Lower lobe of right lung (tissue), 2 donors: ENCODE measurements at regions not wholly inside any gene's neighbourhood (a gene's known extent, or its start where the extent isn't known, plus 50 kb on each side); places are given as distances from the start of the nearest gene placed in this dataset.

Experiments
- ATAC-seq, 2 donors: fragments of 200-7000 bp; cut with Tn5 transposase; one replicate each; pipeline ENCODE4 v1.9.1; 2020 to 2022; ENCODE audit warnings: mild to moderate bottlenecking in 2 of 2, moderate library complexity in 2 of 2
- DNase-seq: peaks from one replicate; pipeline ENCODE4 v3.0.0-alpha.2; 2020
- H3K27ac ChIP-seq: fragments of 200-600 bp; one replicate; pipeline ENCODE4 v1.8.0; 2022
- H3K27me3 ChIP-seq: fragments of 200-600 bp; one replicate; pipeline ENCODE4 v1.8.0; 2022; ENCODE audit warnings: low read depth
- H3K36me3 ChIP-seq: fragments of 200-600 bp; one replicate; pipeline ENCODE4 v1.8.0; 2022; ENCODE audit warnings: mild to moderate bottlenecking
- H3K4me1 ChIP-seq: fragments of 200-600 bp; one replicate; pipeline ENCODE4 v1.8.0; 2022
- H3K4me3 ChIP-seq: fragments of 200-600 bp; one replicate; pipeline ENCODE4 v1.8.0; 2022; ENCODE audit warnings: mild to moderate bottlenecking
- H3K9me3 ChIP-seq: fragments of 200-600 bp; one replicate; pipeline ENCODE4 v1.8.0; 2022
- intact Hi-C: fragments of 100-400 bp; cut with DNase I; formaldehyde crosslinking; loops from one replicate; pipeline ENCODE4 v1.11.0; 2022
- TF ChIP-seq, protein P1 (sequence below): fragments of 200-600 bp; IDR thresholded peaks from one replicate; pipeline ENCODE4 v1.8.0; 2022; ENCODE audit warnings: antibody characterized with exemption, mild to moderate bottlenecking
- donor health status: DM: no; HTN: yes; CAD: no; lungs with severe emphysema.

DNA sequence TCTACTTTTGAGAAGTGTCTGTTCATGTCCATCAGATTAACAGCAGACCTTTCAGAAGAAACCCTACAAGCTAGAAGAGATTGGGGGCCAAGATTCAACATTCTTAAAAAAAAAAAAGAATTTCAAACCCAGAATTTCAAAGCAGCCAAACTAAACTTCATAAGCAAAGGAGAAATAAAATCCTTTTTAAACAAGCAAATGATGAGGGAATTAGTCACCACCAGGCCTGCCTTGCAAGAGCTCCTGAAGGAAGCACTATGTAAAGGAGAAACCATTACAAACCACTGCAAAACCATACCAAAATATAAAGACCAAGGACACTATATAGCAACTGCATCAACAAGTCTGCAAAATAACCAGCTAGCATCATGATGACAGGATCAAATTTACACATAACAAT is 124.6 kb upstream of the PDE4D start:
- H3K4me1 ChIP-seq: no peaks in the 10 kb centered on the region
- ATAC-seq (no peak), DNase-seq (no peak)
- no peaks in the 10 kb centered on the region for H3K9me3 ChIP-seq
- H3K4me3 ChIP-seq: no peak overlapping the region
- H3K27me3 ChIP-seq: no peaks in the 10 kb centered on the region
- intact Hi-C loops: no loop called here
- H3K27ac ChIP-seq: no peak overlapping the region
- no peaks in the 10 kb centered on the region for H3K36me3 ChIP-seq
- TF ChIP-seq, protein P1, sequence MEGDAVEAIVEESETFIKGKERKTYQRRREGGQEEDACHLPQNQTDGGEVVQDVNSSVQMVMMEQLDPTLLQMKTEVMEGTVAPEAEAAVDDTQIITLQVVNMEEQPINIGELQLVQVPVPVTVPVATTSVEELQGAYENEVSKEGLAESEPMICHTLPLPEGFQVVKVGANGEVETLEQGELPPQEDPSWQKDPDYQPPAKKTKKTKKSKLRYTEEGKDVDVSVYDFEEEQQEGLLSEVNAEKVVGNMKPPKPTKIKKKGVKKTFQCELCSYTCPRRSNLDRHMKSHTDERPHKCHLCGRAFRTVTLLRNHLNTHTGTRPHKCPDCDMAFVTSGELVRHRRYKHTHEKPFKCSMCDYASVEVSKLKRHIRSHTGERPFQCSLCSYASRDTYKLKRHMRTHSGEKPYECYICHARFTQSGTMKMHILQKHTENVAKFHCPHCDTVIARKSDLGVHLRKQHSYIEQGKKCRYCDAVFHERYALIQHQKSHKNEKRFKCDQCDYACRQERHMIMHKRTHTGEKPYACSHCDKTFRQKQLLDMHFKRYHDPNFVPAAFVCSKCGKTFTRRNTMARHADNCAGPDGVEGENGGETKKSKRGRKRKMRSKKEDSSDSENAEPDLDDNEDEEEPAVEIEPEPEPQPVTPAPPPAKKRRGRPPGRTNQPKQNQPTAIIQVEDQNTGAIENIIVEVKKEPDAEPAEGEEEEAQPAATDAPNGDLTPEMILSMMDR: no peak

DNA sequence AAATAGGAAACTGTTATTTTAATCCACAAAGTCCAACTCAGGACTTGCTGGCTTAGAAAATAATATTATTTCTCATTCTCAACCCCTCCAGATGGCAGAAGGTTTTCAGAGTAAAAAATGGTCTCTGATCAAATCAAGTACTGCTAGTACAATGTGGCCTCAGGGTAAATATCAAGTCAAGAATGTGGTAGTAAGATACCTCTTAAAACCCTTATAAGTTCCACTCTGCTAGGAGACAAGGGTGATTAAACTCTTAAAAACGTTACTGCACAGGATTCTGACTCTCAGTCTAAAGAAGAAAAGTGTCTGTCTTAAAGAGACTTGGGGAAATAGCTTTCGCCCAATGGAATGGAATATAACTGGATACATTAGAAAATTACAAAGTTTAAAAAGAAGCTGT is 120.8 kb upstream of the PDE4D start:
- H3K27ac ChIP-seq: no peak overlapping the region
- H3K27me3 ChIP-seq: no peaks in the 10 kb centered on the region
- no peaks in the 10 kb centered on the region for H3K36me3 ChIP-seq
- intact Hi-C loops: no loop called here
- no peaks in the 10 kb centered on the region for H3K4me1 ChIP-seq
- no peaks in the 10 kb centered on the region for H3K9me3 ChIP-seq
- H3K4me3 ChIP-seq: no peak overlapping the region
- no peak for ATAC-seq
- DNase-seq: no peak
- TF ChIP-seq, protein P1: no peak

DNA sequence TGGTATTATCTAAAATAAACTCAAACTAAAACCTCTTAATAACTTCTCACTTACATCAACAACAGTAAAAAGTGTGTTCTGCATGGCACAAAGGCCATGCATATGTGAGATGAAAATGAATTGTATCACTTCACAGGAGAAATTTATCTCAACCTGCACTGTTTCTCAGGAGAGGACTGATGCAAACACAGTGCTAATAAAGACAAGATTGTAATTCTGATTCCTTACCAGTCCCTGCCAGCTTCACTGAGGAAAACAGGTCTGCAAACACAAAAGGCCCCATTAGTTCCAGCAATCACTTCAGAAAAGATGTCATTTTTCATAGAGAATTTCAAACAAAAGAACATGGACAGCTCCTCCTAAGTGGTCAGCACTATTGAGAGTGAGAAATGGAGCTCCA is 117.3 kb upstream of the PDE4D start:
- Histone ChIP-seq H3K4me3 (no peak overlapping the region), H3K27ac (no peak overlapping the region), H3K9me3 (no peaks in the 10 kb centered on the region), H3K4me1 (no peaks in the 10 kb centered on the region), H3K27me3 (no peaks in the 10 kb centered on the region), H3K36me3 (no peaks in the 10 kb centered on the region)
- ATAC-seq (no peak), DNase-seq (no peak)
- intact Hi-C loops: no loop called here
- TF ChIP-seq, protein P1: no peak

DNA sequence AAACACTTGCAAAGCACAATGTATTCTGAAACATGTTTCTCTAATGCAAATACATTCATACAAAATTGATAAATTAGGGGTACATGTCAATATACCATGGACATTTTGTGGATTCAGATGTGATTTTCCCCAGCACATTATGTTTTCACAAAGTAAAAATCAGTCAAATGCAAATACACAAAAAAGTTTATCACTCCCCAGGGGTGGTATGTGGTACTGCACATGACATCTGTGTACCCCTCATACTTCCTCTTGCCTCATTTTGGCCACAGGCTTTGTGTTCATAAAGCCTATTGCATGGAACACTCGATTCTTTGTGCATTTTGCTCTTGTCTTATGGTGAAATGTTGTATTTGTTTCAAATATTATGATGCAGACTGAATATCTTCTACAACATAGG is 116.8 kb upstream of the PDE4D start:
- ATAC-seq (no peak), DNase-seq (no peak)
- intact Hi-C loops: no loop called here
- Histone ChIP-seq H3K27me3 (no peaks in the 10 kb centered on the region), H3K9me3 (no peaks in the 10 kb centered on the region), H3K27ac (no peak overlapping the region), H3K4me3 (no peak overlapping the region), H3K36me3 (no peaks in the 10 kb centered on the region), H3K4me1 (no peaks in the 10 kb centered on the region)
- TF ChIP-seq, protein P1: no peak

DNA sequence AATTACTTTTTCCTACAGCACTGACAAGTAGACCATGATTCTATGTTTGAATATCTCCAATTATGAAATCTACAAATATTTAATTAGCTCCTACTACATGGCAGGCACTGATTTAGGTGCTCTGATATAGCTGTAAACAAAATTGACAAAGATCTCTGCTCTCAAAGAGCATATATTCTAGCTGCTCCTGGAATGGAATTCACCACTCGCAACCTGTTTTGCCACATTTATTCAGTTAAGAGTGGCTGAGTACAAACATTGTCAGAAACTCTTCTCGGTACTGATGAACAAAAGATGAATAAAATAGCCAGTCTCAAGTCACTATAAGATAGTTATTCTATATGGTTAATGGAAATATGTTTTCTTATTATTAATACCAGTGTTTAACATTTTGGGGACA is 114.2 kb upstream of the PDE4D start:
- intact Hi-C loops: no loop called here
- no peaks in the 10 kb centered on the region for H3K27me3 ChIP-seq
- ATAC-seq: no peak
- no peak for DNase-seq
- no peaks in the 10 kb centered on the region for H3K4me1 ChIP-seq
- no peaks in the 10 kb centered on the region for H3K36me3 ChIP-seq
- no peak overlapping the region for H3K4me3 ChIP-seq
- TF ChIP-seq, protein P1: no peak
- no peak overlapping the region for H3K27ac ChIP-seq
- H3K9me3 ChIP-seq: peaks cover 3% of the 10 kb centered on the region

DNA sequence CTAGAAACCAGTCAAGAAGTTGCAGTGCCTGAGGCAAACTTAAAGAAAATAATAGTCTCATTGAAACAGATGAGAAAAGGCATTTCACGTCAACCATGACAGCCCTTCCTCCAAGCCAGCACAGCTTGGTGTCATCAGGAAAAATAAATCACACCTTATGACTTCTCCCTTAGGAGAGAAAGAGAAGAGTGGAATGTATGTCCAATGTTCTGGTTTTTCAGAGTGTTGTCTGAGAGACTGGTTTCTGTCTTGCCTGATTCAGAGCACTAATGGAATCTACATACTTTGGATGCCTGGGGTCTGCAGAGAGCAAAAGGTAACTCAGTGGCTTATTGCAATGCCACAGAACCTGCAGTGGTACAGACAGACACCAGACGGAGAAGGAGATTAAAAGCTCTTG is 105.5 kb upstream of the PDE4D start:
- Histone ChIP-seq H3K9me3 (peaks cover 3% of the 10 kb centered on the region), H3K4me3 (no peak overlapping the region), H3K27ac (no peak overlapping the region), H3K4me1 (no peaks in the 10 kb centered on the region), H3K27me3 (no peaks in the 10 kb centered on the region), H3K36me3 (no peaks in the 10 kb centered on the region)
- ATAC-seq: no peak
- TF ChIP-seq, protein P1: no peak
- DNase-seq: no peak
- intact Hi-C loops: no loop called here
